ENCODE measurements at regions not wholly inside any gene's neighbourhood (a gene's known extent, or its start where the extent isn't known, plus 50 kb on each side); places are given as distances from the start of the nearest gene placed in this dataset.

GRCh38 chr5:118185018-118185417 lies 803.3 kb downstream of the DTWD2 start:
- no peak overlapping the region for H3K4me3 ChIP-seq (ENCODE audit: low read depth, low read length)
- no peak for DNase-seq (ENCODE audit: low read depth)
- no peak for TF ChIP-seq CTCF (IDR thresholded peaks at IDR 0.05; ENCODE audit: low read depth, low read length, missing control alignments)

DNA sequence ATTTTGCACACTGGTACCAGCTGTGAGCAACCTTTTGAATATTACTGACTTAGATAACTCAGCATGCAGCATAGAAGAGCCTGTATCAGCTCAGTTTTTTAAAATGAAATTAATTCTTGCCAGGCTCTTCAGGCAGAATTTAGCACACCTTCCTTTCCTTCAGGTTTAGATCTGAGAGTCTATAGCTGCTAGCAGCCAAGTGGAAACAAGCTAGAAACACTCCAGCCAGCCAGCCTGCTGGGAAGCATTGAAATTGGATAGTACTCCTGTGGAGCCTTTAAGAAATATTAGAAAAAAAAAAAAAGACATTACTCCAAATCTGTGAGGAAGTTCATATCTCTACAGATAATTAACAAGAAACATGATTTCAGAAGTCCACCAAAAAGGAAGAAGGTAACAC lies 812.2 kb downstream of the DTWD2 start:
- H3K4me3 ChIP-seq (ENCODE audit: low read depth, low read length): no peak overlapping the region
- no peak for DNase-seq (ENCODE audit: low read depth)
- no peak for TF ChIP-seq CTCF (IDR thresholded peaks at IDR 0.05; ENCODE audit: low read depth, low read length, missing control alignments)

- TF ChIP-seq CTCF (IDR thresholded peaks at IDR 0.05; ENCODE audit: low read depth, low read length, missing control alignments): no peak
- H3K4me3 ChIP-seq (ENCODE audit: low read depth, low read length): no peak overlapping the region
- no peak for DNase-seq (ENCODE audit: low read depth)
These were observed 813.7 kb downstream of the DTWD2 start for GRCh38 chr5:118174671-118175070.

- DNase-seq (ENCODE audit: low read depth): no peak
- no peak for TF ChIP-seq CTCF (IDR thresholded peaks at IDR 0.05; ENCODE audit: low read depth, low read length, missing control alignments)
- no peak overlapping the region for H3K4me3 ChIP-seq (ENCODE audit: low read depth, low read length)
These were observed 815.0 kb downstream of the DTWD2 start for GRCh38 chr5:118173340-118173739.

- no peak overlapping the region for H3K4me3 ChIP-seq (ENCODE audit: low read depth, low read length)
- no peak for TF ChIP-seq CTCF (IDR thresholded peaks at IDR 0.05; ENCODE audit: low read depth, low read length, missing control alignments)
- no peak for DNase-seq (ENCODE audit: low read depth)
These were observed 822.7 kb downstream of the DTWD2 start for GRCh38 chr5:118165619-118166018.

DNA sequence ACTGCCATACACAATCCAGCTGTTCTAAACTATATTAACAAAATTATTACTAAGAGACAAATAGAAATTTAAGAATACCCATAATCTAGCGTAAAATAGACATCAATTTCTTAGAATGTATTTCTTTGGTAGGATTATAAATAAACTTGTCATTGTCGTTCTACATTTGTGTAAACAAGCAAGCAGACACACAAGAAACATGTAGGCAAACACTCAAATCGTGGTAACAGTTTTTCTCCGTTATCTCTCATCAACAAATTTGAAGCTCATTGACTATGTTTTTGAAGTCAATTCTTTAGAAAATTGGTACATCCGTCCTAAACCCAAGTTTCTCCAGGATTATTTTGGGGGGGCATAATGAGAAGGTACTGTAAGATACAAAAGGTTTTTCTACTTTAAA lies 832.2 kb downstream of the DTWD2 start:
- H3K4me3 ChIP-seq (ENCODE audit: low read depth, low read length): no peak overlapping the region
- no peak for TF ChIP-seq CTCF (IDR thresholded peaks at IDR 0.05; ENCODE audit: low read depth, low read length, missing control alignments)
- DNase-seq (ENCODE audit: low read depth): no peak

- no peak overlapping the region for H3K4me3 ChIP-seq (ENCODE audit: low read depth, low read length)
- no peak for TF ChIP-seq CTCF (IDR thresholded peaks at IDR 0.05; ENCODE audit: low read depth, low read length, missing control alignments)
- no peak for DNase-seq (ENCODE audit: low read depth)
These were observed 841.5 kb downstream of the DTWD2 start for GRCh38 chr5:118146824-118147223.
